Left lung (tissue), 4 donors: ENCODE measurements at regions not wholly inside any gene's neighbourhood (a gene's known extent, or its start where the extent isn't known, plus 50 kb on each side); places are given as distances from the start of the nearest gene placed in this dataset.

ENCODE experiments used
- ATAC-seq: fragments of 200-7000 bp; cut with Tn5 transposase; one replicate; pipeline ENCODE4 v1.9.1; 2020; ENCODE audit warnings: moderate library complexity
- DNase-seq, 4 donors: peaks; one replicate each; pipeline ENCODE4 v3.0.0-alpha.2; 2013 to 2020
- H3K27ac ChIP-seq, 2 donors: fragments of 200-600 bp; sonication (generic) in 1 of 2; one replicate each; pipeline versions ENCODE4 v1.5.0 to v1.8.0; 2020 to 2021
- H3K27me3 ChIP-seq, 2 donors: fragments of 200-600 bp; sonication (generic) in 1 of 2; one replicate each; pipeline versions ENCODE4 v1.5.0 to v1.8.0; 2020 to 2021
- H3K36me3 ChIP-seq, 2 donors: fragments of 200-600 bp; sonication (generic) in 1 of 2; one replicate each; pipeline versions ENCODE4 v1.5.0 to v1.8.0; 2020 to 2021
- H3K4me1 ChIP-seq, 2 donors: fragments of 200-600 bp; one replicate each; pipeline ENCODE4 v1.8.0; 2021
- H3K4me3 ChIP-seq, 2 donors: fragments of 200-600 bp; sonication (generic) in 1 of 2; one replicate each; pipeline versions ENCODE4 v1.5.0 to v1.8.0; 2020 to 2021; ENCODE audit warnings: mild to moderate bottlenecking in 1 of 2
- H3K9me3 ChIP-seq, 2 donors: fragments of 200-600 bp; sonication (generic) in 1 of 2; one replicate each; pipeline versions ENCODE4 v1.5.0 to v1.8.0; 2020 to 2021
- intact Hi-C, 2 donors: fragments of 100-400 bp; cut with DNase I; formaldehyde crosslinking; loops; one replicate each; pipeline versions ENCODE4 v1.11.2 to v1.14.2; 2022
- TF ChIP-seq, protein P1 (sequence below), 2 donors: fragments of 200-600 bp; sonication (generic) in 1 of 2; IDR thresholded peaks; one replicate each; pipeline versions ENCODE4 v1.5.0 to v1.8.0; 2021; ENCODE audit warnings: antibody characterized with exemption in 2 of 2
- donor health status: DM: no; HTN: yes; CAD: no.
- donor health status: DM: no; HTN: no; CAD: no.

DNA sequence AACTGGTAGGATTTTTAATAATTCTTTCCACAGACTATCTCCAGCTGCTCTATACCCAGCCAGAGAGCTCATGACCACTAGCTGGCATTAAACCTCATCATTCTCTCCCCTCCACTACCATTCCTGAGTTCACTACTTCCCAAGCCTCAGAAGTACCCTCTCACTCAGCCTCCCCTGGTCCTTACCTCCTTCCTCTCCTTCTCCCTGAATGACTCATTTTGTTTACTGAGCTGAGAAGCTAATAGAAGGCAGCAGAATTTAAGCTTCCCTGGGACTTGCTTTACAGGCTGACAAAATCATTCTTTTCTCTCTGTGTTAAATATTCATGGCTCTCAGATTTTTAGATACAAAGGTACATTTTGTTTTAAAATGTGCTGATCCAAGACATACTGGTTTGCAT lies 305.4 kb downstream of the TLR4 start:
- intact Hi-C loops = no loop called here
- Histone ChIP-seq H3K9me3 (no peaks in the 10 kb centered on the region), H3K27ac (no peak overlapping the region)

DNA sequence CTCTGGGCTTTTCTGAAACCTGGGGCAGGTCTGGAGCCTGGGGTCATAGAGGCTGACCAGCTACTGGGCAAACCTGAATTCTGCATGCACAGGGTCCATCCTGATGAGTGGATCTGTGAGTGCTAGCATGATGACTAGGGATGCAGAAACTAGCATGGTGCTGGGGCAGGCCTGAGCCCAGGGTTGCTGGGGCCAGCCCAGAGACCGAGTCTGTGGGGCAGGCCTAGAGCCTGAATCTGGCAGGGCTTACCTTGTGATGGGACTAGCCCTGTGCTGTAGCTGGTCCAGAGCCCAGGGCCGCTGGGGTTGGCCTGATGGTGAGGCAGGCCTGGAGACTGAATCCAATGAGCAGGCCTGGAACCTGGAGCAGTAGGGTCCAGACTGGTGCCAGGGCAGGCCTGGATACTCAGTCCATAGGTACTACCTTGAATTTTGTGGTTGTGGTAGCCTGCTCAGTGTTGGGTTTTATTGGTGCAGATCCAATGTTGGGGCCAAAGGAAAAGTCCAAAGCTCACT lies 313.5 kb downstream of the TLR4 start:
- Histone ChIP-seq H3K4me3 (no peak overlapping the region), H3K4me1 (no peaks in the 10 kb centered on the region), H3K36me3 (no peaks in the 10 kb centered on the region), H3K9me3 (peaks cover 0 to 9% of the 10 kb centered on the region in 2 donors), H3K27me3 (no peaks in the 10 kb centered on the region), H3K27ac (no peak overlapping the region)
- DNase-seq (peak in 1 of 4 donors; percentile 72), ATAC-seq (no peak)
- intact Hi-C loops = no loop called here
- TF ChIP-seq, protein P1, sequence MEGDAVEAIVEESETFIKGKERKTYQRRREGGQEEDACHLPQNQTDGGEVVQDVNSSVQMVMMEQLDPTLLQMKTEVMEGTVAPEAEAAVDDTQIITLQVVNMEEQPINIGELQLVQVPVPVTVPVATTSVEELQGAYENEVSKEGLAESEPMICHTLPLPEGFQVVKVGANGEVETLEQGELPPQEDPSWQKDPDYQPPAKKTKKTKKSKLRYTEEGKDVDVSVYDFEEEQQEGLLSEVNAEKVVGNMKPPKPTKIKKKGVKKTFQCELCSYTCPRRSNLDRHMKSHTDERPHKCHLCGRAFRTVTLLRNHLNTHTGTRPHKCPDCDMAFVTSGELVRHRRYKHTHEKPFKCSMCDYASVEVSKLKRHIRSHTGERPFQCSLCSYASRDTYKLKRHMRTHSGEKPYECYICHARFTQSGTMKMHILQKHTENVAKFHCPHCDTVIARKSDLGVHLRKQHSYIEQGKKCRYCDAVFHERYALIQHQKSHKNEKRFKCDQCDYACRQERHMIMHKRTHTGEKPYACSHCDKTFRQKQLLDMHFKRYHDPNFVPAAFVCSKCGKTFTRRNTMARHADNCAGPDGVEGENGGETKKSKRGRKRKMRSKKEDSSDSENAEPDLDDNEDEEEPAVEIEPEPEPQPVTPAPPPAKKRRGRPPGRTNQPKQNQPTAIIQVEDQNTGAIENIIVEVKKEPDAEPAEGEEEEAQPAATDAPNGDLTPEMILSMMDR (IDR thresholded peaks at IDR 0.05) = no peak

More for the DNA sequence above, 305.4 kb downstream of the TLR4 start:
- TF ChIP-seq, protein P1 (IDR thresholded peaks at IDR 0.05) = no peak
- no peaks in the 10 kb centered on the region for H3K27me3 ChIP-seq
- H3K4me3 ChIP-seq = no peak overlapping the region
- ATAC-seq (no peak), DNase-seq (no peak)
- H3K4me1 ChIP-seq = no peaks in the 10 kb centered on the region
- H3K36me3 ChIP-seq = no peaks in the 10 kb centered on the region

DNA sequence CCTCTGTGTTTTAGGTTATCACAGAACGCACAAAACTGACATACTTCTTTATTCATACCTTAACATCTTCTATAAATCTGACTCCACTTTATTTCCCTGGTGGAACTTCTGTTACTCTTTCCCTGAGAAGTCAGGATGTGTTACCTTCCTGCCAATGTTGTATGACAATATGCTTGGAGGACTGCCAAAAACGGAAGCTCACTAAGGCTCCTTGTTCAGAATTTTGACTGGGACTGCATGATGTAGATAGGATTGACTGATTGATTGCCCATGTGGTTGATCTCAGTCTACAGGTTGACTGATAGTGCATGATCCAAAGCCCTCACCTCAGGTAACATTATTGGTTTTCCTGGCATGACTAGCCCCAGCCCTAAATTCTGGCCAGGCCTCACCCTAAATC lies 319.4 kb downstream of the TLR4 start:
- Histone ChIP-seq H3K27me3 (no peaks in the 10 kb centered on the region), H3K4me3 (no peak overlapping the region), H3K9me3 (no peaks in the 10 kb centered on the region), H3K4me1 (no peaks in the 10 kb centered on the region), H3K36me3 (no peaks in the 10 kb centered on the region), H3K27ac (no peak overlapping the region)
- ATAC-seq (no peak), DNase-seq (no peak)
- intact Hi-C loops = no loop called here
- TF ChIP-seq, protein P1 (IDR thresholded peaks at IDR 0.05) = no peak

DNA sequence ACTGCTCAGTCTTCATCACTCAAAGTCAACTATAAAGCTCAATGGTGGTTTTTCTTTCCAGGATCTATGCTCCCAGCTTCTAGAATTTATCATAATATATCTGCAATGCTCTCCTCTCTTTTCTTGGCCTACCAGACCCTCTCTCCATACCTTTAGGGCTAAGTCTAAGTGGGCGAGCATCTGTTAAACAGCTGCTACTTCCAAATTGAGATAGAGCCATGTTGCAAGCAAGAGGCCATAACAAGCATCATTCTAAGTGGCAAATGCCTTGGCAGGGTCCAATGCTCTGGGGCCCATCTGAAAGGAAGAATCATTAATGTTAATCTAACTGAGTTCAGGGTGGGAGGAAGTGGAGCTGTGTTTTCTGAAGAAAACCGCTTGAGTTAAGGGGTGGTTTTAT lies 324.0 kb downstream of the TLR4 start:
- no peak for DNase-seq
- no peak overlapping the region for H3K4me3 ChIP-seq
- intact Hi-C loops = no loop called here

DNA sequence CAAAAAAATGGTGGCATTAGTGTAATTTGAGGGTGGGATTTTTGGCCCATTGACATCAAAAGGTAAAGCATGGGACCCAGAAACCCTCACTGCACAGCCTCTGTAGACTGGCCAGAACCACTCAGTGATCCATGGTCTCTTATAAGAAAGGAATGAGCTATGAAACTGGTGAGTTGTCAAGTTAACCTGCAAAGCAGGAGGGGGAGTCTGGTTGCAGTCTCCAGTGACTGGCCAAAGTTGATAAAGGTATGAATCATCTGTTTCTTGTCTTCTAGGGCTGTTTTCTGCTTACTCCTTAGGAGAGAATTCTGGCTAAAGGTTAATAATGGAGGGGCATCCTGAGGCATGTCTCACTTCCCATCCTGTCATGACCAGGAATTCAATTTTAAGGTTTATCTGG lies 325.2 kb downstream of the TLR4 start:
- Histone ChIP-seq H3K4me1 (no peaks in the 10 kb centered on the region), H3K36me3 (no peaks in the 10 kb centered on the region), H3K27me3 (no peaks in the 10 kb centered on the region), H3K9me3 (no peaks in the 10 kb centered on the region), H3K4me3 (no peak overlapping the region), H3K27ac (no peak overlapping the region)
- intact Hi-C loops = no loop called here
- TF ChIP-seq, protein P1 (IDR thresholded peaks at IDR 0.05) = no peak
- ATAC-seq (no peak), DNase-seq (no peak)

More for the DNA sequence above, 324.0 kb downstream of the TLR4 start:
- H3K27me3 ChIP-seq = no peaks in the 10 kb centered on the region
- no peak overlapping the region for H3K27ac ChIP-seq
- TF ChIP-seq, protein P1 (IDR thresholded peaks at IDR 0.05) = no peak
- H3K9me3 ChIP-seq = no peaks in the 10 kb centered on the region
- no peak for ATAC-seq
- H3K4me1 ChIP-seq = no peaks in the 10 kb centered on the region
- no peaks in the 10 kb centered on the region for H3K36me3 ChIP-seq
